ENCODE measurements at regions not wholly inside any gene's neighbourhood (a gene's known extent, or its start where the extent isn't known, plus 50 kb on each side); places are given as distances from the start of the nearest gene placed in this dataset.

DNA sequence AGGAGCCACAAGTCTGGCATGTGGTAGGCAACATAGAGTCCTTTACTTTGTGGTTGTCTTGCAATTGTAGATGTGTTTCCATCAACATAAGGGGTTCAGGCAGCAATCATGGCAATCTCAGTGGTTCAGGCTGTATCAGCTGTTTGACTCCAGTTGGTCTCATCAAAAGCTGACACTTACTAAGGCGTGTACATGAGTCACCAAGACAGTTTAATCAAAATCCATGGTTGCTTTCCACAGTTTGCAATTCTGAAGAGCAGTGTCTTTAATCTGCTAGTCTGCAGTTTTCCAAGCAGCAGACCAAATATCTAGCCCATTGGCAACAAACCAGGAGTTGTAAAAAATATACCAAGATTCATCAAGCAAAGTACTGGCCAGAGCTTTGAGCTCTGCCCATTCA, 210.2 kb downstream of the MDFIC start:
- H3K4me1 ChIP-seq (ENCODE audit: control insufficient read depth, insufficient read depth, low read length): peaks cover 23% of the 10 kb centered on the region
- H3K36me3 ChIP-seq (ENCODE audit: insufficient read depth, low read length): no peaks in the 10 kb centered on the region
- H3K9ac ChIP-seq (ENCODE audit: low read depth, low read length): no peak overlapping the region
- no peaks in the 10 kb centered on the region for H3K27me3 ChIP-seq (ENCODE audit: control insufficient read depth, insufficient read depth, low read length)
- no peaks in the 10 kb centered on the region for H3K9me3 ChIP-seq (replicated peaks; ENCODE audit: low read length)
- H3K4me2 ChIP-seq (ENCODE audit: low read length): no peak overlapping the region
- no peak overlapping the region for H3K4me3 ChIP-seq (ENCODE audit: low read length)

DNA sequence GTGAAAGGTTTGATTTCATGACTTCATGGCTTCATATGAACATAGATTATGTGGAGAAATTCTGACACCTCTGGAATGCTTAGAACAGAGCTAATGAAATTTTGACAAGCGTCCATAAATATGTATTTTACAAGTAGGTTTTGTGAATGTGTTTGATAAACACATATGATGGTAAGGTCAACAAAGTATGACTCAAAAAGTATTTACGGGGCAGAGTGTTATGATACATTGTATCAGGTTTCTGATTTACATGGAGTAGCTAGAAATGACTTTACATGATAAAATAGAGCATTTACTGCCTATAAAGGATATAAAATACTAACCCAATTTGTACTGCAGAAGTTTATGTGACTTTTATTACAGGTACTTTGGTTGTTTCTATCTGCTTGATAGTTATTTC, 206.3 kb downstream of the MDFIC start:
- Histone ChIP-seq H3K4me2 (ENCODE audit: low read length) (no peak overlapping the region), H3K4me1 (ENCODE audit: control insufficient read depth, insufficient read depth, low read length) (no peaks in the 10 kb centered on the region), H3K9ac (ENCODE audit: low read depth, low read length) (no peak overlapping the region), H3K4me3 (ENCODE audit: low read length) (no peak overlapping the region), H3K27me3 (ENCODE audit: control insufficient read depth, insufficient read depth, low read length) (no peaks in the 10 kb centered on the region), H3K36me3 (ENCODE audit: insufficient read depth, low read length) (no peaks in the 10 kb centered on the region), H3K9me3 (replicated peaks; ENCODE audit: low read length) (no peaks in the 10 kb centered on the region)

DNA sequence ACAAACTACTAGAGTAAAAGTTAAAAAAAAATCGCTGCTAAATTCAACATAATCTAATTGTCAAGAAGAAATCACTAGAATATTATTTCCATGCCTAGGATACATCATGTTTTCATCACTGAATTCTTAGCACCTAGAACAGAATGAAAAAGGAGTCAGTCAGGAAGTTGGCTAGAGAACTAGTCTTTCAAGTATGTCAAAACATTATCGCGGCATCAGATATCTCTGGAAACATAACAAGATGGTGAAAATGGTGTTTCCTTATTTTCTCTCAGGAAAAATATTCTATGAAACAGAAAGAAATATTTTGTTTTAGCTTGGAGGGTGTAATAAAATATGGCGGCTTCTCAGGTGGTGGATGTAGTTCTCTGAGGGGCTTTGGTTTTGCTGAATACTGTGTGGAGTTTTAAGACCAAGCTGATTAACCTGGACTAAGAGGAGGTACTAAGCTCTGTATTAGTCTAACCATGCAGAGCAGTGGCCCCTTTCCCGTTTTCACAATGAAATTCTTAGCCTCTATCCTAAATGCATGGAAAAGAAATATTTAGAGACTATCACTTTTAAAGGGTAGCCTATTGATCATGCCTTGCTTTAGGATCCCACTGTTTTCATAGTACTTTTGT, 205.6 kb downstream of the MDFIC start:
- Histone ChIP-seq H3K4me2 (ENCODE audit: low read length) (no peak overlapping the region), H3K27me3 (ENCODE audit: control insufficient read depth, insufficient read depth, low read length) (no peaks in the 10 kb centered on the region), H3K9ac (ENCODE audit: low read depth, low read length) (no peak overlapping the region), H3K9me3 (replicated peaks; ENCODE audit: low read length) (no peaks in the 10 kb centered on the region), H3K4me1 (ENCODE audit: control insufficient read depth, insufficient read depth, low read length) (no peaks in the 10 kb centered on the region), H3K4me3 (ENCODE audit: low read length) (no peak overlapping the region), H3K36me3 (ENCODE audit: insufficient read depth, low read length) (no peaks in the 10 kb centered on the region)

DNA sequence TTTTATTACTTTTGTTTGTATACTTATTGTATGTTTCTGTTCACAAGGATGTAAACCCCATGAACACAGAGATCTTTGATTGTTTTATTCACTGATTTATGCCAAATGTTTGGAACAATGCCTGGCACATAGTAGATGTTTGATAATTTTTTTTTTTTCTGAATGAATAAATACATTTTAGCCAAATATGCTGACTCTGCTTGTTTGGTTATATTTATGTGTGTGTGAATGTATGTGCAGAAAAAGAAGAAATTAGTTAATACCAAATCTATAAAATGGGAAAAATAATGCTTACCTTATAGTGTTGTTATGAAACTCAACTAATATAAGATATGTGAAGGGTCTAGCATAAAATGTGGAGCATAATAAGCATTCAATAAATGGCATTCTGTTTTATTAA, 203.9 kb downstream of the MDFIC start:
- Histone ChIP-seq H3K4me1 (ENCODE audit: control insufficient read depth, insufficient read depth, low read length) (no peaks in the 10 kb centered on the region), H3K4me2 (ENCODE audit: low read length) (no peak overlapping the region), H3K4me3 (ENCODE audit: low read length) (no peak overlapping the region), H3K9me3 (replicated peaks; ENCODE audit: low read length) (no peaks in the 10 kb centered on the region), H3K27me3 (ENCODE audit: control insufficient read depth, insufficient read depth, low read length) (no peaks in the 10 kb centered on the region), H3K36me3 (ENCODE audit: insufficient read depth, low read length) (no peaks in the 10 kb centered on the region), H3K9ac (ENCODE audit: low read depth, low read length) (no peak overlapping the region)

DNA sequence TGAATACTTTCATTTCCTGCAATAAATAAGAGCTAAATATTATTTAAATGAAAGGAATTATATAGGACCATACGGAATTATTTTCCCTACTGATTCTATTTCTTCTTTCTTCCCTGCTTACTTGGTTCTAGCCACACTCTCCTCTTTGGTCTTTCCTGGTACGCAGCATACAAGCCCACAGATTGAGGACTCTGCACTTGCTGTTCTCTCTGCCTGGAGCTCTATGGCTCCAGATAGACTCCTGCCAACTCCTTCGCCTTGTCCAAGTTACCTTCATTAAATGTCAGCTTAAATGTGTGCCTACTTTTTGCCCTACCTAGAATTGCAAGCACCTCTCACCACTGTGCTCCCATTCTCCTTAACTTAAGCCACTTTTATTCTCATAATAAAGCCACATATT, 203.4 kb downstream of the MDFIC start:
- Histone ChIP-seq H3K4me2 (ENCODE audit: low read length) (no peak overlapping the region), H3K27me3 (ENCODE audit: control insufficient read depth, insufficient read depth, low read length) (no peaks in the 10 kb centered on the region)

DNA sequence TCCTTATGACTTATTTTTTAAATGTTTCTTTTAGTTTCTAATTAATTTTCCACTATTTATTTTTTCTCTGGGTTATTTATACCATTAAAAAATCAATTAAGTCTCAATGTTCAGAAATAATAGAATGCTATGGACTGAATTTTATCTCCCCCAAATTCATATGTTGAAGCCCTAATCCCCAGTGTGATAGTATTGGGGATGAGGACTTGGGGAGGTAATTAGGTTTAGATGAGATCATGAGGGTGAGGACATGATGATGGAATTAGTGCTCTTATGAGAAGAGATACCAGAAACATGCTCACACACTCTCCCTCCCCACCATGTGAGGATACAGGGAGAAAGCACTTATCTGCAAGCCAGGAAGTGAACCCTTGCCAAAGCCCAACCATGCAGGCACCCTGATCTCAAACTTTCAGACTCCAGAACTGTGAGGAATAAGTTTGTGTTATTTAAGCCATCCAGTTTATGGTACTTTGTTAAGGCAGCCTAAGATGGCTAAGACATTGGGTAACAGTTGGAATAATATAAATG, 202.6 kb downstream of the MDFIC start:
- H3K4me3 ChIP-seq (ENCODE audit: low read length): no peak overlapping the region
- no peaks in the 10 kb centered on the region for H3K27me3 ChIP-seq (ENCODE audit: control insufficient read depth, insufficient read depth, low read length)
- no peak overlapping the region for H3K9ac ChIP-seq (ENCODE audit: low read depth, low read length)
- no peaks in the 10 kb centered on the region for H3K9me3 ChIP-seq (replicated peaks; ENCODE audit: low read length)
- no peaks in the 10 kb centered on the region for H3K36me3 ChIP-seq (ENCODE audit: insufficient read depth, low read length)
- H3K4me2 ChIP-seq (ENCODE audit: low read length): no peak overlapping the region
- H3K4me1 ChIP-seq (ENCODE audit: control insufficient read depth, insufficient read depth, low read length): no peaks in the 10 kb centered on the region

More for the DNA sequence above, 203.4 kb downstream of the MDFIC start:
- no peak overlapping the region for H3K4me3 ChIP-seq (ENCODE audit: low read length)
- H3K9me3 ChIP-seq (replicated peaks; ENCODE audit: low read length): no peaks in the 10 kb centered on the region
- no peak overlapping the region for H3K9ac ChIP-seq (ENCODE audit: low read depth, low read length)
- no peaks in the 10 kb centered on the region for H3K4me1 ChIP-seq (ENCODE audit: control insufficient read depth, insufficient read depth, low read length)
- no peaks in the 10 kb centered on the region for H3K36me3 ChIP-seq (ENCODE audit: insufficient read depth, low read length)

DNA sequence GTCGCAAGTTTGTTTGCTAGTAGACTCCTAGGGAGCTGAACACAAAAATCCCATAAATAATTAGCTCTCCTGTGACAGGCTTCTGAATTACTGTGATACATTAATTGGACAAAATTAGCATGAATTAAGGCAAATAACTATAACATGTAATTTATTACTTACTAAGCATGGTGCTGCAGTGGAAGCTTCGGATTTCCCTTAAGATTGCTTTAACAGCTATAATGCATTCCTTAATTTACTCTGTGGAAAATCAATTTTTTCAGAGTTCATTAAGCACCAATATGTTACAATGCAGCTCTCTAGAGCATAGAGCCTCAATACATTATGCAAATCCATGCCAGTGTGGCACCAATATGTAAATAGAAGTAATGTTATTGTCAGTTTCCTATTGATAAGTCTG, 201.5 kb downstream of the MDFIC start:
- Histone ChIP-seq H3K36me3 (ENCODE audit: insufficient read depth, low read length) (no peaks in the 10 kb centered on the region), H3K4me3 (ENCODE audit: low read length) (no peak overlapping the region), H3K27me3 (ENCODE audit: control insufficient read depth, insufficient read depth, low read length) (no peaks in the 10 kb centered on the region), H3K9ac (ENCODE audit: low read depth, low read length) (no peak overlapping the region), H3K4me2 (ENCODE audit: low read length) (no peak overlapping the region), H3K9me3 (replicated peaks; ENCODE audit: low read length) (no peaks in the 10 kb centered on the region), H3K4me1 (ENCODE audit: control insufficient read depth, insufficient read depth, low read length) (no peaks in the 10 kb centered on the region)

DNA sequence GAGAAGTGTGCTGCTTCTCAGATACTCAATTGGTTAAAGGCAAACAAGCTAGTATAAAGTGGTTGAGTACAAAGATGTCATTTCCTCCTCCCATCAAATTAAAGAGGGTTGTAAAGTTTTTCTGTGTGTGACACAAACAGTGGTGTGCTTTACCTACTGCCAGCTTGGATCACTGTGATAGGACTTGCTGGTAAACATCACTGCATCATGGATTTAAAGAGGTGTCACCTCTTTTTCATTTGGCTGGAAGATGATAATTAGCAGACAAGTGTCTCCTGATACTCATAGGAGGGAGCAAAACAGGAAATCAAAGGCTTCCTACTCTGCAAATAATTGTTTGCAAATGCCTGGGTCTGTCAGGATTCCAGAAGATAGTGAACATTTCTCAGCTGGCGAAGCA, 200.5 kb downstream of the MDFIC start:
- no peaks in the 10 kb centered on the region for H3K9me3 ChIP-seq (replicated peaks; ENCODE audit: low read length)
- no peaks in the 10 kb centered on the region for H3K27me3 ChIP-seq (ENCODE audit: control insufficient read depth, insufficient read depth, low read length)
- H3K36me3 ChIP-seq (ENCODE audit: insufficient read depth, low read length): no peaks in the 10 kb centered on the region
- H3K4me1 ChIP-seq (ENCODE audit: control insufficient read depth, insufficient read depth, low read length): no peaks in the 10 kb centered on the region
- no peak overlapping the region for H3K4me3 ChIP-seq (ENCODE audit: low read length)
- no peak overlapping the region for H3K9ac ChIP-seq (ENCODE audit: low read depth, low read length)
- H3K4me2 ChIP-seq (ENCODE audit: low read length): no peak overlapping the region

DNA sequence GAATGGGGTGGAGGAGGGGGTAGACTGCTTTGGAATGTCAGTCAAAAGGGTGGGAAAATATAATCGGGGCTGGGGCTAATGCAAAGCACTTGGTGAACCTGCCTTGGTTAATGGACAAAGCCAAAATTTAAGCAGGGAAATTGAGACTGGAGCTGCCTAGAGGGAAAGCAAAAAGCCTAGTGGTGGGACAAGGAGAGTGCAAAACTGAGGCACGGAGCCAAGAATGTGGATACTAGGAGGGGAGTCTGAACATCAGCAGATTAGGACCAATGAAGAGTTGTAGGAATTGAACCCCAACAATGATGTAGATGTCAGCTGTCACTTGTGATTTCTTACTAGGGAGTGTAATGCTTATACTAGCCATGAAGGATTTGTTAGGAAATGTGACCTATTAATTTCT, 195.9 kb downstream of the MDFIC start:
- H3K27me3 ChIP-seq (ENCODE audit: control insufficient read depth, insufficient read depth, low read length): no peaks in the 10 kb centered on the region
- H3K4me2 ChIP-seq (ENCODE audit: low read length): no peak overlapping the region
- no peaks in the 10 kb centered on the region for H3K4me1 ChIP-seq (ENCODE audit: control insufficient read depth, insufficient read depth, low read length)
- no peak overlapping the region for H3K4me3 ChIP-seq (ENCODE audit: low read length)
- no peaks in the 10 kb centered on the region for H3K9me3 ChIP-seq (replicated peaks; ENCODE audit: low read length)
- H3K36me3 ChIP-seq (ENCODE audit: insufficient read depth, low read length): no peaks in the 10 kb centered on the region
- H3K9ac ChIP-seq (ENCODE audit: low read depth, low read length): no peak overlapping the region

DNA sequence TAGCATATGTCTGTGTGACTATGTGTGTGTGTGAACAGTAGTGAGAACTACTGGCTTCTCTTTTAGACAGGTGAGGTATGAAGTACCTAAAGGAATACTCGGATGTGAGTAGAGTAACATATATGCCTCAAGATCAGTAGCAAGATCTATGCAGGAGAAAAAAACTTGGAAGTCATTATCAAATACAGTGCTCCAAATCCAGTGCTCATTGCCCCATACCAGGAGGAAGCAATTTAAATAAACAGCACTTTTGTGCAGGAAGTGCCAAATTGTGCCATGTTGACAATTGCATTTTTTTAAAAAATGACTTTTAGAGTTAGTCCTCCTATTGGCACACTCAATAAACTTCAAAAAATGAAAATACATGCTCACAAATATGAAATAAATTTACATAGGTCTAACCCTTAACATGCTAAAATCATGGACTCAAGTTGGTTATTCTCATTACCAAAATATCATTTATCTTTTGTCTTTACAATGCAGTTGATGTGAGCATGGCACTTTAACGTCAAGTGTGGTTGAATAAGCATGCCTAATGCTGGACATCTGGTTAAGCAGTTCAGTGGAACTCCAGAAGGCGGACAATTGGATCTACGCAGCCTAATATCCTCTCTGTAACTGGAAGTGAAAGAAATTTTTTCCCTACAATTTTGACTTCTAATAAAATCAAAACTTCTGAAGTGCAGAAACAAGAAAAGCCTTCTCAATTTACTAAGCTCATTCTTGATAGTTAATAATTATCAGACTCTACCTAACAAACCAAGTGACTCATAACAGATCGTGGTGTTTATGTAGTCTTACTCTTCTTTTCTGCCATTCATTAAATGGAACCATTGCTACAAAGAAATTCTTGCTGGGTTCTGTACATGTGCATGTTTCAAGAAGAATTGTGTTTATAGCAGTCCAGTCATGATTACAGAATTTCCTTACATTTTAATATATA, 195.2 kb downstream of the MDFIC start:
- no peak overlapping the region for H3K9ac ChIP-seq (ENCODE audit: low read depth, low read length)
- H3K36me3 ChIP-seq (ENCODE audit: insufficient read depth, low read length): no peaks in the 10 kb centered on the region
- H3K4me3 ChIP-seq (ENCODE audit: low read length): no peak overlapping the region
- no peak overlapping the region for H3K4me2 ChIP-seq (ENCODE audit: low read length)
- H3K9me3 ChIP-seq (replicated peaks; ENCODE audit: low read length): no peaks in the 10 kb centered on the region
- H3K4me1 ChIP-seq (ENCODE audit: control insufficient read depth, insufficient read depth, low read length): no peaks in the 10 kb centered on the region
- no peaks in the 10 kb centered on the region for H3K27me3 ChIP-seq (ENCODE audit: control insufficient read depth, insufficient read depth, low read length)

DNA sequence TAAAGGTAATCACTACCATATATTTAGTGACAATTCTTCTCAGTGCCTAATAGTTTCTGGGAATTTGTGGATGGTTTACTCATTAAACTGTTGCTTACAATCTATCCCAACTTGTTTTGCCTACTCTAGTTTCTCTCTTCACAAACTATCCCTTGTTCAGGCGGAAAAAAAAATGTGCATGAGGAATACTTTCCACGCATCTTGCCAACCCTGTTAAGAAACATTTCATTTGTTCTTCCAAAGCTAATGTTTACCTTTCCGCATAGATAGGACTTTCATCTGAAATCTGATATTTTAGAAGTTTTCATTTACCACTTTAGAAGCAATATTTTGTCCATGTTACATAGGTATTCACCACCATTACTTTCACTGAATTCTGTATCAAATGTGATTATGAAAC, 191.9 kb downstream of the MDFIC start:
- Histone ChIP-seq H3K4me3 (ENCODE audit: low read length) (no peak overlapping the region), H3K4me1 (ENCODE audit: control insufficient read depth, insufficient read depth, low read length) (no peaks in the 10 kb centered on the region), H3K36me3 (ENCODE audit: insufficient read depth, low read length) (no peaks in the 10 kb centered on the region), H3K9me3 (replicated peaks; ENCODE audit: low read length) (no peaks in the 10 kb centered on the region), H3K4me2 (ENCODE audit: low read length) (no peak overlapping the region), H3K9ac (ENCODE audit: low read depth, low read length) (no peak overlapping the region), H3K27me3 (ENCODE audit: control insufficient read depth, insufficient read depth, low read length) (no peaks in the 10 kb centered on the region)

Measured in skeletal muscle satellite cell (primary cell).